OCI-LY3 (cell line): ENCODE measurements at regions not wholly inside any gene's neighbourhood (a gene's known extent, or its start where the extent isn't known, plus 50 kb on each side); places are given as distances from the start of the nearest gene placed in this dataset.

Source experiments
- H2AFZ ChIP-seq: fragments of 200-600, 300-600 bp; shearing (Covaris generic); 2 replicates; pipeline ENCODE4 v1.6.0; 2014; ENCODE audit warnings: antibody characterized with exemption, low read depth, low read length
- H3K27ac ChIP-seq: fragments of 200-600, 300-600 bp; sonication (generic); 2 replicates; pipeline ENCODE4 v1.5.1; 2014; ENCODE audit warnings: mild to moderate bottlenecking, low read length, moderate library complexity, mixed read lengths
- H3K27me3 ChIP-seq: fragments of 200-600, 300-600 bp; sonication (generic); 2 replicates; pipeline ENCODE4 v1.6.1; 2014; ENCODE audit warnings: low read depth, low read length, mixed read lengths
- H3K36me3 ChIP-seq: fragments of 200-600, 300-600 bp; sonication (generic); replicated peaks from 2 replicates; pipeline ENCODE3; 2014; ENCODE audit warnings: low read depth, low read length, mixed read lengths
- H3K4me1 ChIP-seq: fragments of 300-600, 200-600 bp; sonication (generic); 2 replicates; pipeline ENCODE4 v1.6.1; 2014; ENCODE audit warnings: low read length, mixed read lengths
- H3K4me2 ChIP-seq: fragments of 200-600, 300-600 bp; sonication (generic); 2 replicates; pipeline ENCODE4 v1.6.1; 2014; ENCODE audit warnings: low read length, mixed read lengths
- H3K4me3 ChIP-seq: fragments of 300-600, 200-600 bp; sonication (generic); 2 replicates; pipeline ENCODE4 v1.5.1; 2014; ENCODE audit warnings: antibody characterized with exemption, mild to moderate bottlenecking, low read length, moderate library complexity
- H3K79me2 ChIP-seq: fragments of 300-600, 200-600 bp; shearing (Covaris generic); 2 replicates; pipeline ENCODE4 v1.6.1; 2014; ENCODE audit warnings: mild to moderate bottlenecking, low read length, mixed read lengths
- H3K9ac ChIP-seq: fragments of 300-600, 200-600 bp; shearing (Covaris generic); 2 replicates; pipeline ENCODE4 v1.6.0; 2014; ENCODE audit warnings: mild to moderate bottlenecking, low read length, moderate library complexity
- H3K9me3 ChIP-seq: fragments of 200-600, 300-600 bp; shearing (Covaris generic); 2 replicates; pipeline ENCODE4 v1.6.1; 2014; ENCODE audit warnings: low read length, mixed read lengths; ENCODE audit not compliant: insufficient read depth
- H4K20me1 ChIP-seq: fragments of 200-600, 300-600 bp; sonication (generic); 2 replicates; pipeline ENCODE4 v1.6.1; 2016; ENCODE audit warnings: low read length, mixed read lengths; ENCODE audit not compliant: insufficient read depth
- CTCF ChIP-seq: fragments of 200-600, 300-600 bp; sonication (generic); IDR thresholded peaks from 2 replicates; pipeline ENCODE4 v1.5.1; 2014; ENCODE audit warnings: antibody characterized with exemption, low read length, low read depth
- EZH2phosphoT487 ChIP-seq: fragments of 200-600 bp; shearing (Covaris generic); IDR thresholded peaks from 2 replicates; pipeline ENCODE4 v1.6.1; 2018; ENCODE audit warnings: antibody characterized with exemption, mixed run types, low read depth

- TF ChIP-seq EZH2phosphoT487 (no peak), CTCF (no peak)
- no peaks in the 10 kb centered on the region for H3K4me1 ChIP-seq
- H4K20me1 ChIP-seq = no peaks in the 10 kb centered on the region
These were observed 301.6 kb upstream of the C11orf87 start for GRCh38 chr11:109120341-109120740.

GRCh38 chr11:109121173-109121932, 300.6 kb upstream of the C11orf87 start:
- Histone ChIP-seq H3K9ac (no peak overlapping the region), H3K27me3 (no peaks in the 10 kb centered on the region), H4K20me1 (no peaks in the 10 kb centered on the region), H3K4me2 (no peak overlapping the region), H3K4me3 (no peak overlapping the region), H3K79me2 (no peaks in the 10 kb centered on the region), H2AFZ (no peak overlapping the region), H3K36me3 (no peaks in the 10 kb centered on the region), H3K4me1 (no peaks in the 10 kb centered on the region), H3K27ac (no peak overlapping the region), H3K9me3 (no peaks in the 10 kb centered on the region)
- TF ChIP-seq CTCF = no peak
- TF ChIP-seq EZH2phosphoT487 = no peak

More at GRCh38 chr11:109120341-109120740, 301.6 kb upstream of the C11orf87 start:
- H3K27ac ChIP-seq = no peak overlapping the region
- no peaks in the 10 kb centered on the region for H3K9me3 ChIP-seq
- no peak overlapping the region for H3K9ac ChIP-seq
- H3K36me3 ChIP-seq = no peaks in the 10 kb centered on the region
- no peak overlapping the region for H2AFZ ChIP-seq
- no peaks in the 10 kb centered on the region for H3K27me3 ChIP-seq
- H3K4me2 ChIP-seq = no peak overlapping the region
- no peaks in the 10 kb centered on the region for H3K79me2 ChIP-seq
- no peak overlapping the region for H3K4me3 ChIP-seq

GRCh38 chr11:109123816-109124787, 297.9 kb upstream of the C11orf87 start:
- H3K27me3 ChIP-seq = no peaks in the 10 kb centered on the region
- H3K36me3 ChIP-seq = no peaks in the 10 kb centered on the region
- H3K4me3 ChIP-seq = no peak overlapping the region
- no peak overlapping the region for H3K4me2 ChIP-seq
- TF ChIP-seq EZH2phosphoT487 (no peak), CTCF (no peak)
- no peak overlapping the region for H2AFZ ChIP-seq
- H3K79me2 ChIP-seq = no peaks in the 10 kb centered on the region
- no peak overlapping the region for H3K27ac ChIP-seq
- no peak overlapping the region for H3K9ac ChIP-seq
- H3K9me3 ChIP-seq = no peaks in the 10 kb centered on the region
- no peaks in the 10 kb centered on the region for H4K20me1 ChIP-seq
- H3K4me1 ChIP-seq = peaks cover 7% of the 10 kb centered on the region

GRCh38 chr11:109130910-109131309, 291.1 kb upstream of the C11orf87 start:
- no peak overlapping the region for H3K4me2 ChIP-seq
- H2AFZ ChIP-seq = no peak overlapping the region
- peaks cover 3% of the 10 kb centered on the region for H3K36me3 ChIP-seq

More at GRCh38 chr11:109130910-109131309, 291.1 kb upstream of the C11orf87 start:
- Histone ChIP-seq H3K9me3 (no peaks in the 10 kb centered on the region), H3K4me3 (no peak overlapping the region), H3K27ac (no peak overlapping the region), H3K4me1 (peaks cover 29% of the 10 kb centered on the region), H4K20me1 (no peaks in the 10 kb centered on the region), H3K27me3 (no peaks in the 10 kb centered on the region), H3K9ac (no peak overlapping the region), H3K79me2 (no peaks in the 10 kb centered on the region)
- TF ChIP-seq CTCF = no peak
- no peak for TF ChIP-seq EZH2phosphoT487
